ENCODE measurements at regions not wholly inside any gene's neighbourhood (a gene's known extent, or its start where the extent isn't known, plus 50 kb on each side); places are given as distances from the start of the nearest gene placed in this dataset.

DNA sequence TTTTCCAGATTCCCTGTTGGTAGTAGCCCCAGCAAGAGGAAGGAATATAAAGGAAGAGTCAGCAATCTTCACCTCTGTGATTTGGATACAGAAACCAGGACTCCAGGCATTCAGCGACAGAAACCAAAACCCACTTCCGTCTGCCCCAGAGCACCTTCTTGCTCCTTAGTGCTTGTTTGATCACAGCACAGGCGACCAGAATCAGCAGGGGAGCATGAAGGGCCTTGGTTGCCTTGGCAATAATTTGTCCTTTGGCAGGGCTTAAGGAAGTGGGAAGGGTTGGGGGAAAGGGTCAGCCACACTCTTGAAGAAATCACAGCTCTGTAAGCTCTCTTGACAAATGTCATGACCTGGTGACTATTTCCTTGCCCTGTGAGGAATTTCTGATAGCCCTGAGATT is 379.6 kb downstream of the OTUD1 start:
- Histone ChIP-seq H3K27ac (no peak overlapping the region), H3K4me3 (no peak overlapping the region), H3K36me3 (no peaks in the 10 kb centered on the region), H3K9me3 (no peaks in the 10 kb centered on the region), H3K4me1 (no peaks in the 10 kb centered on the region), H3K27me3 (no peaks in the 10 kb centered on the region)
- DNase-seq (ENCODE audit: low spot score in 2 of 2), result no peak
- TF ChIP-seq POLR2AphosphoS5 (IDR thresholded peaks at IDR 0.05), result no peak
- TF ChIP-seq EP300 (IDR thresholded peaks at IDR 0.05), result no peak
- TF ChIP-seq, protein P1, sequence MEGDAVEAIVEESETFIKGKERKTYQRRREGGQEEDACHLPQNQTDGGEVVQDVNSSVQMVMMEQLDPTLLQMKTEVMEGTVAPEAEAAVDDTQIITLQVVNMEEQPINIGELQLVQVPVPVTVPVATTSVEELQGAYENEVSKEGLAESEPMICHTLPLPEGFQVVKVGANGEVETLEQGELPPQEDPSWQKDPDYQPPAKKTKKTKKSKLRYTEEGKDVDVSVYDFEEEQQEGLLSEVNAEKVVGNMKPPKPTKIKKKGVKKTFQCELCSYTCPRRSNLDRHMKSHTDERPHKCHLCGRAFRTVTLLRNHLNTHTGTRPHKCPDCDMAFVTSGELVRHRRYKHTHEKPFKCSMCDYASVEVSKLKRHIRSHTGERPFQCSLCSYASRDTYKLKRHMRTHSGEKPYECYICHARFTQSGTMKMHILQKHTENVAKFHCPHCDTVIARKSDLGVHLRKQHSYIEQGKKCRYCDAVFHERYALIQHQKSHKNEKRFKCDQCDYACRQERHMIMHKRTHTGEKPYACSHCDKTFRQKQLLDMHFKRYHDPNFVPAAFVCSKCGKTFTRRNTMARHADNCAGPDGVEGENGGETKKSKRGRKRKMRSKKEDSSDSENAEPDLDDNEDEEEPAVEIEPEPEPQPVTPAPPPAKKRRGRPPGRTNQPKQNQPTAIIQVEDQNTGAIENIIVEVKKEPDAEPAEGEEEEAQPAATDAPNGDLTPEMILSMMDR (IDR thresholded peaks at IDR 0.05), result no peak
- no peak for TF ChIP-seq POLR2A (IDR thresholded peaks at IDR 0.05)
- WGBS, result 49% methylated on average over 3 of the region's 3 CpGs

GRCh38 chr10:23820792-23821191 is 381.9 kb downstream of the OTUD1 start:
- Histone ChIP-seq H3K36me3 (no peaks in the 10 kb centered on the region), H3K4me1 (no peaks in the 10 kb centered on the region), H3K27ac (no peak overlapping the region), H3K27me3 (no peaks in the 10 kb centered on the region), H3K9me3 (no peaks in the 10 kb centered on the region), H3K4me3 (no peak overlapping the region)
- WGBS, result 62% methylated on average over 3 of the region's 3 CpGs
- DNase-seq (ENCODE audit: low spot score in 2 of 2), result no peak
- TF ChIP-seq POLR2AphosphoS5 (IDR thresholded peaks at IDR 0.05) (no peak), EP300 (IDR thresholded peaks at IDR 0.05) (no peak), POLR2A (IDR thresholded peaks at IDR 0.05) (no peak)
- TF ChIP-seq, protein P1 (IDR thresholded peaks at IDR 0.05), result no peak

- Histone ChIP-seq H3K9me3 (no peaks in the 10 kb centered on the region), H3K4me3 (no peak overlapping the region), H3K4me1 (no peaks in the 10 kb centered on the region), H3K36me3 (no peaks in the 10 kb centered on the region), H3K27me3 (no peaks in the 10 kb centered on the region), H3K27ac (no peak overlapping the region)
- TF ChIP-seq, protein P1 (IDR thresholded peaks at IDR 0.05), result no peak
- TF ChIP-seq POLR2A (IDR thresholded peaks at IDR 0.05) (no peak), EP300 (IDR thresholded peaks at IDR 0.05) (no peak), POLR2AphosphoS5 (IDR thresholded peaks at IDR 0.05) (no peak)
- no peak for DNase-seq (ENCODE audit: low spot score in 2 of 2)
- WGBS, result 69% methylated on average over 4 of the region's 4 CpGs
Measured at GRCh38 chr10:23824822-23825221, 384.1 kb upstream of the KIAA1217 start.

GRCh38 chr10:23826421-23826820 is 382.5 kb upstream of the KIAA1217 start:
- no peak overlapping the region for H3K27ac ChIP-seq
- 33% methylated on average over 9 of the region's 9 CpGs for WGBS
- DNase-seq (ENCODE audit: low spot score in 2 of 2), result no peak
- H3K4me1 ChIP-seq, result no peaks in the 10 kb centered on the region
- no peaks in the 10 kb centered on the region for H3K36me3 ChIP-seq
- no peaks in the 10 kb centered on the region for H3K27me3 ChIP-seq
- H3K9me3 ChIP-seq, result no peaks in the 10 kb centered on the region
- TF ChIP-seq POLR2AphosphoS5 (IDR thresholded peaks at IDR 0.05), result no peak
- no peak for TF ChIP-seq EP300 (IDR thresholded peaks at IDR 0.05)
- no peak for TF ChIP-seq POLR2A (IDR thresholded peaks at IDR 0.05)
- TF ChIP-seq, protein P1 (IDR thresholded peaks at IDR 0.05), result no peak
- H3K4me3 ChIP-seq, result no peak overlapping the region

- 76% methylated on average over 2 of the region's 2 CpGs for WGBS
- no peak for DNase-seq (ENCODE audit: low spot score in 2 of 2)
- Histone ChIP-seq H3K4me1 (no peaks in the 10 kb centered on the region), H3K9me3 (no peaks in the 10 kb centered on the region), H3K4me3 (no peak overlapping the region), H3K27ac (no peak overlapping the region), H3K27me3 (no peaks in the 10 kb centered on the region), H3K36me3 (no peaks in the 10 kb centered on the region)
- no peak for TF ChIP-seq POLR2A (IDR thresholded peaks at IDR 0.05)
- no peak for TF ChIP-seq POLR2AphosphoS5 (IDR thresholded peaks at IDR 0.05)
- TF ChIP-seq EP300 (IDR thresholded peaks at IDR 0.05), result no peak
- TF ChIP-seq, protein P1 (IDR thresholded peaks at IDR 0.05), result no peak
Measured at GRCh38 chr10:23829556-23829955, 379.4 kb upstream of the KIAA1217 start.
